ENCODE measurements at regions not wholly inside any gene's neighbourhood (a gene's known extent, or its start where the extent isn't known, plus 50 kb on each side); places are given as distances from the start of the nearest gene placed in this dataset.
A peak's percentile ranks its signal among the peaks of the same experiment; 100 is the strongest.

- no peaks in the 10 kb centered on the region for H3K9me3 Mint-ChIP-seq (ENCODE audit: unreplicated experiment)
- peak; percentile 38 for DNase-seq (ENCODE audit: low spot score)
- no peak overlapping the region for H3K4me3 Mint-ChIP-seq (ENCODE audit: unreplicated experiment)
- peaks cover 5% of the 10 kb centered on the region for H3K27me3 Mint-ChIP-seq (ENCODE audit: unreplicated experiment)
- peak; percentile 87 for TF ChIP-seq CTCF (IDR thresholded peaks at IDR 0.05; ENCODE audit: unreplicated experiment)
- peaks cover 8% of the 10 kb centered on the region for H3K36me3 Mint-ChIP-seq (ENCODE audit: low read depth, unreplicated experiment)
- H3K4me1 Mint-ChIP-seq (ENCODE audit: unreplicated experiment) = peaks cover 6% of the 10 kb centered on the region
- H3K27ac Mint-ChIP-seq (ENCODE audit: unreplicated experiment) = no peak overlapping the region
Observed at GRCh38 chr13:97855570-97856303, 97.7 kb upstream of the IPO5 start.

- no peak for DNase-seq (ENCODE audit: low spot score)
- Mint-ChIP-seq H3K27ac (ENCODE audit: unreplicated experiment) (no peak overlapping the region), H3K4me1 (ENCODE audit: unreplicated experiment) (peaks cover 1% of the 10 kb centered on the region), H3K9me3 (ENCODE audit: unreplicated experiment) (no peaks in the 10 kb centered on the region), H3K36me3 (ENCODE audit: low read depth, unreplicated experiment) (peaks cover 3% of the 10 kb centered on the region), H3K4me3 (ENCODE audit: unreplicated experiment) (no peak overlapping the region), H3K27me3 (ENCODE audit: unreplicated experiment) (peaks cover 3% of the 10 kb centered on the region)
- no peak for TF ChIP-seq CTCF (IDR thresholded peaks at IDR 0.05; ENCODE audit: unreplicated experiment)
Observed at GRCh38 chr13:97856304-97856675, 97.2 kb upstream of the IPO5 start.

- Mint-ChIP-seq H3K36me3 (ENCODE audit: low read depth, unreplicated experiment) (no peaks in the 10 kb centered on the region), H3K9me3 (ENCODE audit: unreplicated experiment) (no peaks in the 10 kb centered on the region), H3K27me3 (ENCODE audit: unreplicated experiment) (no peaks in the 10 kb centered on the region), H3K4me3 (ENCODE audit: unreplicated experiment) (no peak overlapping the region), H3K4me1 (ENCODE audit: unreplicated experiment) (no peaks in the 10 kb centered on the region), H3K27ac (ENCODE audit: unreplicated experiment) (no peak overlapping the region)
- no peak for TF ChIP-seq CTCF (IDR thresholded peaks at IDR 0.05; ENCODE audit: unreplicated experiment)
- no peak for DNase-seq (ENCODE audit: low spot score)
Observed at GRCh38 chr13:97858161-97858560, 95.3 kb upstream of the IPO5 start.

- no peaks in the 10 kb centered on the region for H3K9me3 Mint-ChIP-seq (ENCODE audit: unreplicated experiment)
- no peak overlapping the region for H3K4me3 Mint-ChIP-seq (ENCODE audit: unreplicated experiment)
- H3K27ac Mint-ChIP-seq (ENCODE audit: unreplicated experiment) = no peak overlapping the region
Observed at GRCh38 chr13:97866346-97866745, 87.1 kb upstream of the IPO5 start.

More at GRCh38 chr13:97866346-97866745, 87.1 kb upstream of the IPO5 start:
- no peak for TF ChIP-seq CTCF (IDR thresholded peaks at IDR 0.05; ENCODE audit: unreplicated experiment)
- H3K4me1 Mint-ChIP-seq (ENCODE audit: unreplicated experiment) = no peaks in the 10 kb centered on the region
- no peak for DNase-seq (ENCODE audit: low spot score)
- H3K36me3 Mint-ChIP-seq (ENCODE audit: low read depth, unreplicated experiment) = peaks cover 9% of the 10 kb centered on the region
- peaks cover 2% of the 10 kb centered on the region for H3K27me3 Mint-ChIP-seq (ENCODE audit: unreplicated experiment)

Measured in endothelial cell (in vitro differentiated cells).